OCI-LY1 (cell line): ENCODE measurements at regions not wholly inside any gene's neighbourhood (a gene's known extent, or its start where the extent isn't known, plus 50 kb on each side); places are given as distances from the start of the nearest gene placed in this dataset.

Experiments
- H2AFZ ChIP-seq: fragments of 200-600 bp; sonication (generic), shearing (Covaris generic); 2 replicates; pipeline ENCODE4 v1.6.0; 2014; ENCODE audit warnings: antibody characterized with exemption, mild to moderate bottlenecking, low read length
- H3F3A ChIP-seq: fragments of 200-600 bp; sonication (generic), shearing (Covaris generic); 2 replicates; pipeline ENCODE4 v1.6.0; 2014; ENCODE audit warnings: mild to moderate bottlenecking, antibody characterized with exemption, low read length, moderate library complexity; ENCODE audit not compliant: insufficient read depth
- H3K27ac ChIP-seq: fragments of 200-600 bp; sonication (generic); 2 replicates; pipeline ENCODE4 v1.5.1; 2014; ENCODE audit warnings: low read length, mixed run types, mild to moderate bottlenecking, low read depth; ENCODE audit not compliant: poor library complexity, severe bottlenecking
- H3K27me3 ChIP-seq: fragments of 200-600 bp; sonication (generic); 2 replicates; pipeline ENCODE4 v1.6.0; 2014; ENCODE audit warnings: antibody characterized with exemption, mild to moderate bottlenecking, low read length, moderate library complexity; ENCODE audit not compliant: insufficient read depth
- H3K36me3 ChIP-seq: fragments of 200-600 bp; sonication (generic); 2 replicates; pipeline ENCODE4 v1.6.1; 2014; ENCODE audit warnings: mild to moderate bottlenecking, antibody characterized with exemption, low read length, moderate library complexity, mixed read lengths; ENCODE audit not compliant: insufficient read depth
- H3K4me1 ChIP-seq: fragments of 200-600 bp; sonication (generic); 2 replicates; pipeline ENCODE4 v1.5.1; 2014; ENCODE audit warnings: mild to moderate bottlenecking, low read length, moderate library complexity; ENCODE audit not compliant: insufficient read depth, severe bottlenecking
- H3K4me2 ChIP-seq: fragments of 200-600 bp; sonication (generic), shearing (Covaris generic); 2 replicates; pipeline ENCODE4 v1.6.1; 2014; ENCODE audit warnings: low read length
- H3K4me3 ChIP-seq: fragments of 200-600 bp; sonication (generic); 2 replicates; pipeline ENCODE4 v1.5.1; 2014; ENCODE audit warnings: low read length, low read depth, mild to moderate bottlenecking, mixed read lengths; ENCODE audit not compliant: poor library complexity, severe bottlenecking
- H3K79me2 ChIP-seq: fragments of 200-600 bp; shearing (Covaris generic); 2 replicates; pipeline ENCODE4 v1.6.1; 2016; ENCODE audit warnings: mixed run types, low read length, mixed read lengths; ENCODE audit not compliant: insufficient read depth
- H3K9ac ChIP-seq: fragments of 200-600 bp; sonication (generic), shearing (Covaris generic); 2 replicates; pipeline ENCODE4 v1.6.1; 2014; ENCODE audit warnings: mild to moderate bottlenecking, low read length, mixed read lengths
- H3K9me2 ChIP-seq: fragments of 200-600 bp; sonication (generic), shearing (Covaris generic); 2 replicates; pipeline ENCODE4 v1.6.1; 2014; ENCODE audit warnings: low read depth, mild to moderate bottlenecking, low read length, mixed read lengths
- H3K9me3 ChIP-seq: fragments of 200-600 bp; shearing (Covaris generic); 2 replicates; pipeline ENCODE4 v1.6.1; 2014; ENCODE audit warnings: low read length, mixed read lengths
- H4K20me1 ChIP-seq: fragments of 200-600 bp; sonication (generic), shearing (Covaris generic); 2 replicates; pipeline ENCODE4 v1.6.0; 2016; ENCODE audit warnings: mild to moderate bottlenecking, low read length; ENCODE audit not compliant: insufficient read depth
- EZH2 ChIP-seq: fragments of 200-600 bp; sonication (generic), shearing (Covaris generic); IDR thresholded peaks from 2 replicates; pipeline ENCODE4 v1.8.0; 2017; ENCODE audit warnings: borderline replicate concordance, mixed run types, mild to moderate bottlenecking, antibody characterized with exemption, low read length, moderate library complexity, mixed read lengths
- TF ChIP-seq, protein P1 (sequence below): fragments of 200-600 bp; sonication (generic), shearing (Covaris generic); IDR thresholded peaks from 2 replicates; pipeline ENCODE4 v1.5.1; 2017; ENCODE audit warnings: mild to moderate bottlenecking, antibody characterized with exemption, low read length, moderate library complexity, mixed read lengths

GRCh38 chr6:168232528-168232927 is 87.0 kb downstream of the DACT2 start:
- Histone ChIP-seq H4K20me1 (no peaks in the 10 kb centered on the region), H3K27me3 (no peaks in the 10 kb centered on the region), H3F3A (no peaks in the 10 kb centered on the region), H3K9ac (no peak overlapping the region), H3K4me2 (no peak overlapping the region), H3K36me3 (no peaks in the 10 kb centered on the region), H3K4me1 (no peaks in the 10 kb centered on the region), H2AFZ (no peak overlapping the region), H3K9me2 (no peaks in the 10 kb centered on the region), H3K27ac (no peak overlapping the region), H3K4me3 (no peak overlapping the region), H3K79me2 (no peaks in the 10 kb centered on the region), H3K9me3 (no peaks in the 10 kb centered on the region)
- TF ChIP-seq, protein P1, sequence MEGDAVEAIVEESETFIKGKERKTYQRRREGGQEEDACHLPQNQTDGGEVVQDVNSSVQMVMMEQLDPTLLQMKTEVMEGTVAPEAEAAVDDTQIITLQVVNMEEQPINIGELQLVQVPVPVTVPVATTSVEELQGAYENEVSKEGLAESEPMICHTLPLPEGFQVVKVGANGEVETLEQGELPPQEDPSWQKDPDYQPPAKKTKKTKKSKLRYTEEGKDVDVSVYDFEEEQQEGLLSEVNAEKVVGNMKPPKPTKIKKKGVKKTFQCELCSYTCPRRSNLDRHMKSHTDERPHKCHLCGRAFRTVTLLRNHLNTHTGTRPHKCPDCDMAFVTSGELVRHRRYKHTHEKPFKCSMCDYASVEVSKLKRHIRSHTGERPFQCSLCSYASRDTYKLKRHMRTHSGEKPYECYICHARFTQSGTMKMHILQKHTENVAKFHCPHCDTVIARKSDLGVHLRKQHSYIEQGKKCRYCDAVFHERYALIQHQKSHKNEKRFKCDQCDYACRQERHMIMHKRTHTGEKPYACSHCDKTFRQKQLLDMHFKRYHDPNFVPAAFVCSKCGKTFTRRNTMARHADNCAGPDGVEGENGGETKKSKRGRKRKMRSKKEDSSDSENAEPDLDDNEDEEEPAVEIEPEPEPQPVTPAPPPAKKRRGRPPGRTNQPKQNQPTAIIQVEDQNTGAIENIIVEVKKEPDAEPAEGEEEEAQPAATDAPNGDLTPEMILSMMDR = no peak
- TF ChIP-seq EZH2 = no peak

DNA sequence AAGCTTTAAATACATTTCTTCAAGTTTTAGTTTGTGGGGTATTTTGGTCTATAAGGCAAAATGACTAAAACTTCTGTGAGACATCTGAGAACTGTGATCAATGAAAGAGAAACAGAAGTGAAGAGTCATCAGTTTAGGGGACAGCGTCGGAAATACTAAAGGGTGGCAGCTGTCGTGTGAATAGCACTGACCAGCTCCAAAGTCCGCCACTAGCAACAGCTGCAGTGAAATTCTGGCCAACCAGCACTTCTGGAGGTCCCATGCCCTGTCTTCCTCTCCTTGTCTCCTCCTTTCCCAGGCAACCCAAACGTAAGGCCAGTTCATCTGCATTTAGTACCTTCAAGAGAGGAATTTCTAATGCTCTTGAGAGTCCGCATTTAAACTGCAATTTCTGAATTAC is 87.5 kb downstream of the DACT2 start:
- no peak overlapping the region for H3K27ac ChIP-seq
- H2AFZ ChIP-seq = no peak overlapping the region
- H3K4me3 ChIP-seq = no peak overlapping the region
- no peaks in the 10 kb centered on the region for H3K79me2 ChIP-seq
- no peaks in the 10 kb centered on the region for H3F3A ChIP-seq
- no peaks in the 10 kb centered on the region for H3K9me2 ChIP-seq
- H3K27me3 ChIP-seq = no peaks in the 10 kb centered on the region
- TF ChIP-seq, protein P1 = no peak
- no peak for TF ChIP-seq EZH2
- H3K9ac ChIP-seq = no peak overlapping the region
- H3K4me1 ChIP-seq = no peaks in the 10 kb centered on the region
- no peak overlapping the region for H3K4me2 ChIP-seq
- H3K36me3 ChIP-seq = no peaks in the 10 kb centered on the region
- H3K9me3 ChIP-seq = no peaks in the 10 kb centered on the region
- no peaks in the 10 kb centered on the region for H4K20me1 ChIP-seq

DNA sequence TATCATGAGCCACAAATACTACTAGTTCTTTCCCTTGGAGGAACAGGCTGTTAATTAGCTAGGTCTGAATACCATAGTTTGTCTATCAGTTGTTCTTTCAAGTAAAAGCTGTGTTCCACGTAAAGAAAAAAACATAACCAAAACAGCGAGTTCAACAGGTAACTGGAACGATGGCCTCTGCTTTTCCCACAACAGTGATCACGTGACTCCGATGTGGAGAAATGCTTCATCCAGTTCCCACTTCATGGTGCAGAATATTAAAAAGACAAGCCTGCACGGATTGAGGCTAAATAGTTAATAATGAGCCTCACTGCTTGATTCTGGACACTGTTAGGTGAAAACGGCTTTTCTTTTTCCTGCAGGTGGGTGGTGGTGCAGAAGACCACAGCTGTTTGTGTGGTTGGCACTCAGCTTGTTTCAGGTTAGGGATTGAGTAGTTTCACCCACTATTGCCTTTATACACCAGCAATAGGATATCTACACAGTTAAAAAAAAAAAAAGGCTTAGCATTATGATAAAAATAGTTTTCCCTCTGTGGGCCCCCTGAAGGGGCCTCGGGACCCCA is 88.1 kb downstream of the DACT2 start:
- Histone ChIP-seq H2AFZ (no peak overlapping the region), H3K4me1 (no peaks in the 10 kb centered on the region), H3K36me3 (no peaks in the 10 kb centered on the region), H3K4me2 (no peak overlapping the region), H3K9ac (no peak overlapping the region), H3K9me3 (no peaks in the 10 kb centered on the region), H3K79me2 (no peaks in the 10 kb centered on the region), H3K4me3 (no peak overlapping the region), H3K9me2 (no peaks in the 10 kb centered on the region), H3K27ac (no peak overlapping the region), H3K27me3 (no peaks in the 10 kb centered on the region), H4K20me1 (no peaks in the 10 kb centered on the region), H3F3A (no peaks in the 10 kb centered on the region)
- TF ChIP-seq, protein P1 = no peak
- TF ChIP-seq EZH2 = no peak
